ENCODE measurements at regions not wholly inside any gene's neighbourhood (a gene's known extent, or its start where the extent isn't known, plus 50 kb on each side); places are given as distances from the start of the nearest gene placed in this dataset.

DNA sequence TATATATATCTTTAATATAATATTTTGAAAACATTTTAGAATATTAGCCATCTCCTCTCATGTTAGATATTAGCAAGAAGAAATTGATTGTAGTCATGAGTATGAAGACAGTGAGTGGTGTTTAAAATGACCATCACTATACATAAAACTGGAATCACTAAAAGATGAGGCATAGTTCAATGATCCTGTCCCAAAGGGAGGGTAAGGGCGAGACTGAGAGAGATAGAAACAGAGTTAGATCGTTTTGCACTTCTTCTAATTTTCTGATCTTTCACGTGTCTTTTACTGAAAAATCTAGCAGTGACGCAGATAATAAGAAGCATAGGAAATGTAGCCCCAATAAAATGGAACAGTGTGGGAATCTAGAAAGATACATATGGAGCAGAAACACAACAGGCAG is 627.4 kb downstream of the SLC16A7 start:
- Histone ChIP-seq H3K36me3 (ENCODE audit: control insufficient read depth, insufficient read depth, low read length) (no peaks in the 10 kb centered on the region), H3K9me3 (ENCODE audit: control insufficient read depth, insufficient read depth, low read depth, low read length) (no peaks in the 10 kb centered on the region), H3K9ac (ENCODE audit: insufficient read depth, low read length) (no peak overlapping the region), H3K4me3 (replicated peaks in 1 of 4; ENCODE audit: control extremely low read depth in 1 of 4, insufficient read depth in 1 of 4, low read depth in 3 of 4, low read length in 4 of 4) (no peak overlapping the region), H3K27ac (ENCODE audit: insufficient read depth, low read length) (no peak overlapping the region), H4K20me1 (ENCODE audit: control insufficient read depth, extremely low read depth, insufficient read depth, low read length) (no peaks in the 10 kb centered on the region), H2AFZ (ENCODE audit: low read length) (no peak overlapping the region), H3K4me1 (ENCODE audit: control insufficient read depth, extremely low read depth, insufficient read depth, low read length) (no peaks in the 10 kb centered on the region), H3K27me3 (ENCODE audit: control insufficient read depth, insufficient read depth, low read length) (no peaks in the 10 kb centered on the region), H3K79me2 (ENCODE audit: control insufficient read depth, insufficient read depth, low read length) (no peaks in the 10 kb centered on the region), H3K4me2 (ENCODE audit: extremely low read depth, insufficient read depth, low read length) (no peak overlapping the region)
- TF ChIP-seq EZH2 (IDR thresholded peaks at IDR 0.05; ENCODE audit: low read length, missing control alignments), result no peak
- TF ChIP-seq, protein P1, sequence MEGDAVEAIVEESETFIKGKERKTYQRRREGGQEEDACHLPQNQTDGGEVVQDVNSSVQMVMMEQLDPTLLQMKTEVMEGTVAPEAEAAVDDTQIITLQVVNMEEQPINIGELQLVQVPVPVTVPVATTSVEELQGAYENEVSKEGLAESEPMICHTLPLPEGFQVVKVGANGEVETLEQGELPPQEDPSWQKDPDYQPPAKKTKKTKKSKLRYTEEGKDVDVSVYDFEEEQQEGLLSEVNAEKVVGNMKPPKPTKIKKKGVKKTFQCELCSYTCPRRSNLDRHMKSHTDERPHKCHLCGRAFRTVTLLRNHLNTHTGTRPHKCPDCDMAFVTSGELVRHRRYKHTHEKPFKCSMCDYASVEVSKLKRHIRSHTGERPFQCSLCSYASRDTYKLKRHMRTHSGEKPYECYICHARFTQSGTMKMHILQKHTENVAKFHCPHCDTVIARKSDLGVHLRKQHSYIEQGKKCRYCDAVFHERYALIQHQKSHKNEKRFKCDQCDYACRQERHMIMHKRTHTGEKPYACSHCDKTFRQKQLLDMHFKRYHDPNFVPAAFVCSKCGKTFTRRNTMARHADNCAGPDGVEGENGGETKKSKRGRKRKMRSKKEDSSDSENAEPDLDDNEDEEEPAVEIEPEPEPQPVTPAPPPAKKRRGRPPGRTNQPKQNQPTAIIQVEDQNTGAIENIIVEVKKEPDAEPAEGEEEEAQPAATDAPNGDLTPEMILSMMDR (conservative IDR thresholded peaks at IDR 0.05 in 1 of 2, IDR thresholded peaks at IDR 0.05 in 1 of 2; ENCODE audit: low read depth in 1 of 2, low read length in 2 of 2), result no peak
- DNase-seq (ENCODE audit: low read depth in 2 of 2), result no peak

DNA sequence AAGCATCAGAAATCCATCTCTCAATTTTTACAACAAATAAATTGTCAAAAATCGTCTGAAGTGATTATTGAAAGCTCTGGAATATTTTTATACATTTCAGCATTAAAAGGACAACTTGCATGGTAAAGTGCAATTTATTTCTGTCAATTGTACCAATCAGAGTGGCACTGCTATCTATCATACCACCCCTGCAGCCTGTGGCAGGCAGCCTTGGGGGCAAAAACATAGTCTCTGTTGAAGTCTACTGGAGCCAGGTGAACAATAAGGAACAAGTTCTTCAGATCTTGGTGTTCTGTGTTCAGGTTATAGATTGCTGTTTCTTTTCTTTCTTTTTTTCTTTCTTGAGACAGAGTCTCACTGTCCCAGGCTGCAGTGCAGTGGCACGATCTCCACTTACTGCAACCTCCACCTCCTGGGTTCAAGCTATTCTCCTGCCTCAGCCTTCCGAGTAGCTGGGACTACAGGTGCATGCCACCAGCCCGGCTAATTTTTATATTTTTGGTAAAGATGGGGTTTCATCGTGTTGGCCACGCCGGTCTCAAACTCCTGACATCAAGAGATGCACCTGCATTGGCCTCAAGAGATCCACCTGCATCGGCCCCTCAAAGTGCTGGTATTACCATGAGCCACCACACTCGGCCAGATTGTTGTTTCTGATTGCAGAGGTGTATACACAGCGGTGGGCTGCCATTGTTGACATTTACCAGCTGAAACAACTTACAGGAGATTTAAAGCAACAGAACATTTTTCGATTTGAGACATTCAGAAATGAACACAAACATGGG is 629.6 kb downstream of the SLC16A7 start:
- H3K79me2 ChIP-seq (ENCODE audit: control insufficient read depth, insufficient read depth, low read length), result no peaks in the 10 kb centered on the region
- H3K4me3 ChIP-seq (replicated peaks in 1 of 4; ENCODE audit: control extremely low read depth in 1 of 4, insufficient read depth in 1 of 4, low read depth in 3 of 4, low read length in 4 of 4), result no peak overlapping the region
- no peaks in the 10 kb centered on the region for H3K9me3 ChIP-seq (ENCODE audit: control insufficient read depth, insufficient read depth, low read depth, low read length)
- H3K36me3 ChIP-seq (ENCODE audit: control insufficient read depth, insufficient read depth, low read length), result no peaks in the 10 kb centered on the region
- H3K4me1 ChIP-seq (ENCODE audit: control insufficient read depth, extremely low read depth, insufficient read depth, low read length), result no peaks in the 10 kb centered on the region
- DNase-seq (ENCODE audit: low read depth in 2 of 2), result no peak
- H4K20me1 ChIP-seq (ENCODE audit: control insufficient read depth, extremely low read depth, insufficient read depth, low read length), result no peaks in the 10 kb centered on the region
- no peak for TF ChIP-seq EZH2 (IDR thresholded peaks at IDR 0.05; ENCODE audit: low read length, missing control alignments)
- TF ChIP-seq, protein P1 (conservative IDR thresholded peaks at IDR 0.05 in 1 of 2, IDR thresholded peaks at IDR 0.05 in 1 of 2; ENCODE audit: low read depth in 1 of 2, low read length in 2 of 2), result no peak
- no peak overlapping the region for H3K9ac ChIP-seq (ENCODE audit: insufficient read depth, low read length)
- H2AFZ ChIP-seq (ENCODE audit: low read length), result no peak overlapping the region
- H3K27me3 ChIP-seq (ENCODE audit: control insufficient read depth, insufficient read depth, low read length), result no peaks in the 10 kb centered on the region
- no peak overlapping the region for H3K27ac ChIP-seq (ENCODE audit: insufficient read depth, low read length)
- no peak overlapping the region for H3K4me2 ChIP-seq (ENCODE audit: extremely low read depth, insufficient read depth, low read length)

DNA sequence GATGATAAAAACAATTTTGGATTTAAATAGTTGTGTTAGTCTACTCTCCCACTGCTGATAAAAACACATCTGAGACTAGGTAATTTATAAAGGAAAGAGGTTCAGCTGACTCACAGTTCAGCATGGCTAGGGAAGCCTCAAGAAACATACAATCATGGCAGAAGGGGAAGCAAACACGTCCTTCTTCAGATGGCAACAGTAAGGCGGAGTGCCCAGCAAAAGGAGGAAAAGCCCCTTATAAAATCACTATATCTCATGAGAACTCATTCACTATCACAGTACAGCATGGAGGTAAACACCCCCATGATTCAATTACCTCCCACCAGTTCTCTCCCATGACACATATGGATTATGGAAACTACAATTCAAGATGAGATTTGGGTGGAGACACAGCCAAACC is 632.1 kb downstream of the SLC16A7 start:
- Histone ChIP-seq H3K27ac (ENCODE audit: insufficient read depth, low read length) (no peak overlapping the region), H4K20me1 (ENCODE audit: control insufficient read depth, extremely low read depth, insufficient read depth, low read length) (no peaks in the 10 kb centered on the region), H3K79me2 (ENCODE audit: control insufficient read depth, insufficient read depth, low read length) (no peaks in the 10 kb centered on the region), H3K4me3 (replicated peaks in 1 of 4; ENCODE audit: control extremely low read depth in 1 of 4, insufficient read depth in 1 of 4, low read depth in 3 of 4, low read length in 4 of 4) (no peak overlapping the region), H3K4me2 (ENCODE audit: extremely low read depth, insufficient read depth, low read length) (no peak overlapping the region), H3K27me3 (ENCODE audit: control insufficient read depth, insufficient read depth, low read length) (no peaks in the 10 kb centered on the region), H3K36me3 (ENCODE audit: control insufficient read depth, insufficient read depth, low read length) (no peaks in the 10 kb centered on the region), H3K9me3 (ENCODE audit: control insufficient read depth, insufficient read depth, low read depth, low read length) (no peaks in the 10 kb centered on the region), H3K9ac (ENCODE audit: insufficient read depth, low read length) (no peak overlapping the region), H3K4me1 (ENCODE audit: control insufficient read depth, extremely low read depth, insufficient read depth, low read length) (no peaks in the 10 kb centered on the region), H2AFZ (ENCODE audit: low read length) (no peak overlapping the region)
- DNase-seq (ENCODE audit: low read depth in 2 of 2), result no peak
- TF ChIP-seq, protein P1 (conservative IDR thresholded peaks at IDR 0.05 in 1 of 2, IDR thresholded peaks at IDR 0.05 in 1 of 2; ENCODE audit: low read depth in 1 of 2, low read length in 2 of 2), result no peak

All from fibroblast of lung (primary cell).